PC-3 (cell line): ENCODE measurements at regions not wholly inside any gene's neighbourhood (a gene's known extent, or its start where the extent isn't known, plus 50 kb on each side); places are given as distances from the start of the nearest gene placed in this dataset.

Source experiments
- ATAC-seq: fragments of 200-7000 bp; cut with Tn5 transposase; 2 replicates; pipeline ENCODE4 v1.9.1; 2020; ENCODE audit warnings: mild to moderate bottlenecking, moderate library complexity
- BruUV-seq: library from RNA; stranded (reverse); fragments of 400-500 nt; replicated peaks from 2 replicates; lab custom pipeline; 2021; lab: Mats Ljungman, UMichigan
- CTCF ChIA-PET: fragments of 300-600 bp; sonication (Branson Sonifier 250); formaldehyde crosslinking; loops from one replicate; lab custom pipeline; 2022; ENCODE audit warnings: antibody characterized with exemption; lab: Charles Lee
- POLR2A ChIA-PET: fragments of 300-600 bp; sonication (Branson Sonifier 250); formaldehyde crosslinking; loops from one replicate; lab custom pipeline; 2022; ENCODE audit warnings: antibody characterized with exemption; ENCODE audit not compliant: unreplicated experiment; lab: Charles Lee
- DNase-seq: peaks from one replicate; pipeline ENCODE4 v3.0.0-alpha.2; 2015
- H2AFZ ChIP-seq: fragments of 300-600 bp; sonication (generic); 2 replicates; pipeline ENCODE4 v1.6.0; 2016; ENCODE audit warnings: antibody characterized with exemption, low read length
- H3F3A ChIP-seq: fragments of 300-600 bp; sonication (generic); one replicate; pipeline ENCODE4 v1.6.0; 2017; ENCODE audit warnings: antibody characterized with exemption, low read length, control low read depth, mild to moderate bottlenecking; ENCODE audit not compliant: unreplicated experiment
- H3K27ac ChIP-seq: fragments of 300-600 bp; sonication (generic); 2 replicates; pipeline ENCODE4 v1.5.1; 2016; ENCODE audit warnings: mild to moderate bottlenecking, low read length
- H3K27me3 ChIP-seq: fragments of 300-600 bp; sonication (generic); 2 replicates; pipeline ENCODE4 v1.6.1; 2016; ENCODE audit warnings: low read length, mixed read lengths
- H3K36me3 ChIP-seq: fragments of 300-600 bp; sonication (generic); 2 replicates; pipeline ENCODE4 v1.6.1; 2016; ENCODE audit warnings: low read depth, mixed run types, low read length, mixed read lengths
- H3K4me1 ChIP-seq: fragments of 300-600 bp; sonication (generic); 2 replicates; pipeline ENCODE4 v1.5.1; 2016; ENCODE audit warnings: low read length; ENCODE audit not compliant: insufficient read depth
- H3K4me2 ChIP-seq: fragments of 300-600 bp; sonication (generic); 2 replicates; pipeline ENCODE4 v1.6.0; 2016; ENCODE audit warnings: low read length
- H3K4me3 ChIP-seq: fragments of 300-600 bp; sonication (generic); 2 replicates; pipeline ENCODE4 v1.5.1; 2016; ENCODE audit warnings: mild to moderate bottlenecking, low read length, mixed read lengths
- H3K79me2 ChIP-seq: fragments of 300-600 bp; sonication (generic); 2 replicates; pipeline ENCODE4 v1.6.1; 2017; ENCODE audit warnings: low read length, mixed read lengths
- H3K9ac ChIP-seq: fragments of 300-600 bp; sonication (generic); 2 replicates; pipeline ENCODE4 v1.6.0; 2016; ENCODE audit warnings: mild to moderate bottlenecking, low read length
- H3K9me2 ChIP-seq: fragments of 300-600 bp; sonication (generic); replicated peaks from 2 replicates; pipeline ENCODE4 v1.6.1; 2016; ENCODE audit warnings: mixed run types, low read length, mixed read lengths
- H3K9me3 ChIP-seq: fragments of 300-600 bp; sonication (generic); 2 replicates; pipeline ENCODE4 v1.6.1; 2016; ENCODE audit warnings: low read length, mixed read lengths
- H4K20me1 ChIP-seq: fragments of 300-600 bp; sonication (generic); 2 replicates; pipeline ENCODE4 v1.6.1; 2016; ENCODE audit warnings: low read length, mixed read lengths
- EZH2 ChIP-seq: fragments of 300-600 bp; sonication (generic); IDR thresholded peaks from one replicate; pipeline ENCODE4 v1.6.1; 2017; ENCODE audit warnings: antibody characterized with exemption, mild to moderate bottlenecking, low read length; ENCODE audit not compliant: unreplicated experiment
- EZH2phosphoT487 ChIP-seq: fragments of 300-600 bp; sonication (generic); IDR thresholded peaks from 2 replicates; pipeline ENCODE4 v1.6.1; 2018; ENCODE audit warnings: mild to moderate bottlenecking, antibody characterized with exemption, low read length, borderline replicate concordance
- intact Hi-C: fragments of 100-400 bp; cut with micrococcal nuclease; formaldehyde crosslinking; loops from 2 replicates; pipeline ENCODE4 v1.9.0; 2023
- TF ChIP-seq, protein P1 (sequence below): fragments of 300-600 bp; sonication (generic); conservative IDR thresholded peaks from 2 replicates; pipeline ENCODE4 v1.5.1; 2017; ENCODE audit warnings: antibody characterized with exemption, low read depth, mild to moderate bottlenecking, low read length

DNA sequence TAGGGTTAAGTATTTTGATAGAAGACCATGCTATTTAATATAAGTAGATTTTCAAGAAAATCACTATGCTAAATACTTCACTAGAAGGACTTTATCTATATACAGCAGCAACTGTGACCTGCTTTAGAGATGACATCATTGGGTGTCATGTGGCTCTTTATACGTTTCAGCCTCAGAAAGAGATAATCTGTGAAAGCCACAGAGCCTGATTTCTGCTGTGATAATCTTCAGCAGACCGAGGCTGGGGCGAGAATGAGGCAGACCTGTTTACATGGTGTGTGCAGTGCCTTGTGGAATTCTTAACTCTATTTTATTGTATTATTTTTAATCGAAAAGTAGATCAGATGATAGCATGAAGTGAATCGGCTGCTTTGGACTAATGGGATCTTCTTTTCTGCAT, 471.2 kb downstream of the MFSD1 start:
- no peak overlapping the region for H3K4me3 ChIP-seq
- no peak for TF ChIP-seq EZH2
- TF ChIP-seq EZH2phosphoT487, result no peak
- TF ChIP-seq, protein P1, sequence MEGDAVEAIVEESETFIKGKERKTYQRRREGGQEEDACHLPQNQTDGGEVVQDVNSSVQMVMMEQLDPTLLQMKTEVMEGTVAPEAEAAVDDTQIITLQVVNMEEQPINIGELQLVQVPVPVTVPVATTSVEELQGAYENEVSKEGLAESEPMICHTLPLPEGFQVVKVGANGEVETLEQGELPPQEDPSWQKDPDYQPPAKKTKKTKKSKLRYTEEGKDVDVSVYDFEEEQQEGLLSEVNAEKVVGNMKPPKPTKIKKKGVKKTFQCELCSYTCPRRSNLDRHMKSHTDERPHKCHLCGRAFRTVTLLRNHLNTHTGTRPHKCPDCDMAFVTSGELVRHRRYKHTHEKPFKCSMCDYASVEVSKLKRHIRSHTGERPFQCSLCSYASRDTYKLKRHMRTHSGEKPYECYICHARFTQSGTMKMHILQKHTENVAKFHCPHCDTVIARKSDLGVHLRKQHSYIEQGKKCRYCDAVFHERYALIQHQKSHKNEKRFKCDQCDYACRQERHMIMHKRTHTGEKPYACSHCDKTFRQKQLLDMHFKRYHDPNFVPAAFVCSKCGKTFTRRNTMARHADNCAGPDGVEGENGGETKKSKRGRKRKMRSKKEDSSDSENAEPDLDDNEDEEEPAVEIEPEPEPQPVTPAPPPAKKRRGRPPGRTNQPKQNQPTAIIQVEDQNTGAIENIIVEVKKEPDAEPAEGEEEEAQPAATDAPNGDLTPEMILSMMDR, result no peak
- ChIA-PET POLR2A (no interaction called here), CTCF (no interaction called here)
- intact Hi-C loops, result no loop called here
- BruUV-seq, result no TSS peak
- H3K9me3 ChIP-seq, result no peaks in the 10 kb centered on the region
- H3K27ac ChIP-seq, result no peak overlapping the region
- no peaks in the 10 kb centered on the region for H3K79me2 ChIP-seq
- peaks cover 9% of the 10 kb centered on the region; the same call in 1 of the 2 replicates for H3K4me1 ChIP-seq
- peaks cover 3% of the 10 kb centered on the region; the same call in 1 of the 2 replicates for H4K20me1 ChIP-seq
- no peak overlapping the region for H3K4me2 ChIP-seq
- no peak overlapping the region for H3K9ac ChIP-seq
- H3K27me3 ChIP-seq, result no peaks in the 10 kb centered on the region
- H2AFZ ChIP-seq, result no peak overlapping the region
- H3K36me3 ChIP-seq, result no peaks in the 10 kb centered on the region
- H3F3A ChIP-seq, result no peaks in the 10 kb centered on the region
- ATAC-seq (no peak), DNase-seq (no peak)
- no peaks in the 10 kb centered on the region for H3K9me2 ChIP-seq

DNA sequence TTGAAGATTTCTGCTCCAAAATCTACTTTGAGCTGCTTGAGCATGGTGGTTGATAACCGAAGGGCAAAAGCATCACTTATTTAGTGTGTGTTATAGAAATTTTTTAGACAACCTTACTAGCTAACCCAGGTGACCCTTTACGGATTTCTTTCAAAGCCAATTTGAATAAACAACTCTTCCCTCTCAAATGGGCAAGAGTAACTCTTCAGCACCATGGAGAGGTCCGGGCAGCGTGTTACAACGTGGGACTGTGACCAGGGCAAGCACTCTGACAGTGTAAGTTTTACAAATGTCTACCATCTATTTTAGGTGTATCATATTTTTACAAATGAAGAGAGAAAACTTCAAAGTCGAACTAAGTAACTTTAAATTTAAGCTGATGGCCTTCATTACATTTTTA, 471.8 kb downstream of the MFSD1 start:
- no peaks in the 10 kb centered on the region for H3F3A ChIP-seq
- DNase-seq, result peak; percentile 68
- TF ChIP-seq EZH2, result no peak
- no peak for TF ChIP-seq EZH2phosphoT487
- H3K9me3 ChIP-seq, result no peaks in the 10 kb centered on the region
- no peak overlapping the region for H3K27ac ChIP-seq
- no peaks in the 10 kb centered on the region for H3K9me2 ChIP-seq
- intact Hi-C loops, result no loop called here
- ChIA-PET POLR2A (no interaction called here), CTCF (no interaction called here)
- H2AFZ ChIP-seq, result no peak overlapping the region
- no peak overlapping the region for H3K4me2 ChIP-seq
- H3K36me3 ChIP-seq, result no peaks in the 10 kb centered on the region
- H3K4me1 ChIP-seq, result peaks cover 9% of the 10 kb centered on the region; the same call in 1 of the 2 replicates
- no peaks in the 10 kb centered on the region for H3K27me3 ChIP-seq
- peaks cover 3% of the 10 kb centered on the region; the same call in 1 of the 2 replicates for H4K20me1 ChIP-seq
- no peak for ATAC-seq
- H3K4me3 ChIP-seq, result no peak overlapping the region
- no peaks in the 10 kb centered on the region for H3K79me2 ChIP-seq
- no TSS peak for BruUV-seq
- no peak overlapping the region for H3K9ac ChIP-seq

DNA sequence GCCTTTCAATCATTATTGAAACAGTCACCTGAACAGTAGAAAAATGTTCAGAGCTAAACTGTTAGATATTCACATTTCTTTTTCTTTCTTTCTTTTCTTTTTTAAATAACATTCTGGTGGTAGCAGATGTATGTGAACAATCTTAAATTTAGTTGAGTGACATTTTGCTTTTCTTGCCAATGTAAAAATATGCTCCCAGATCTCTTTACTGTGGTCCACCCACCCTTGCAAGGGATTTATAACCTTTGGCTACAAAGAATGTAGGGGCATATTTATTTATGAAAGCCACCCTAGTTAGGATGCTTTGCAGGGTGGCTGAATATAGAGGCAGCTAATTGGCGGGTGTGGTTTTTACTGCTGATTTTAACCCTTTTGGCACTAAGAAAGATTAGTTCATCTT, 473.9 kb downstream of the MFSD1 start:
- no peak for ATAC-seq
- Histone ChIP-seq H3K4me2 (no peak overlapping the region), H3K36me3 (no peaks in the 10 kb centered on the region), H3K27me3 (no peaks in the 10 kb centered on the region), H3K27ac (no peak overlapping the region), H3K9me3 (no peaks in the 10 kb centered on the region), H3K79me2 (no peaks in the 10 kb centered on the region), H2AFZ (no peak overlapping the region), H3F3A (no peaks in the 10 kb centered on the region), H3K9me2 (no peaks in the 10 kb centered on the region), H3K9ac (no peak overlapping the region), H3K4me1 (peaks cover 9% of the 10 kb centered on the region; the same call in 1 of the 2 replicates), H3K4me3 (no peak overlapping the region), H4K20me1 (peaks cover 3% of the 10 kb centered on the region; the same call in 1 of the 2 replicates)
- CTCF ChIA-PET, result no interaction called here
- POLR2A ChIA-PET, result no interaction called here
- DNase-seq, result no peak
- intact Hi-C loops, result no loop called here
- TF ChIP-seq, protein P1, result no peak
- no peak for TF ChIP-seq EZH2phosphoT487
- no peak for TF ChIP-seq EZH2
- BruUV-seq, result no TSS peak
